Keratinocyte (primary cell): ENCODE measurements at regions not wholly inside any gene's neighbourhood (a gene's known extent, or its start where the extent isn't known, plus 50 kb on each side); places are given as distances from the start of the nearest gene placed in this dataset.

Source experiments
- CTCF ChIP-seq, 3 experiments: IDR thresholded peaks in 1 of 3; conservative IDR thresholded peaks in 1 of 3; optimal IDR thresholded peaks in 1 of 3; 2 replicates in 2 of 3; 3 replicates in 1 of 3; pipeline versions ENCODE3 to v1.5.1; 2011; ENCODE audit warnings: low read length in 3 of 3, mild to moderate bottlenecking in 3 of 3, moderate library complexity in 2 of 3, control low read depth in 1 of 3, inconsistent platforms in 1 of 3; ENCODE audit not compliant: insufficient read depth in 2 of 3; ENCODE audit errors: extremely low read depth in 1 of 3
- EZH2 ChIP-seq: IDR thresholded peaks from one replicate; pipeline ENCODE4 v1.6.1; 2012; ENCODE audit warnings: inconsistent platforms, mild to moderate bottlenecking, low read length, moderate library complexity

GRCh38 chr13:83008212-83008929 lies 873.9 kb downstream of the SLITRK1 start:
- TF ChIP-seq CTCF (optimal IDR thresholded peaks at IDR 0.05 in 1 of 3, IDR thresholded peaks at IDR 0.05 in 1 of 3, conservative IDR thresholded peaks at IDR 0.05 in 1 of 3; ENCODE audit: extremely low read depth in 1 of 3, insufficient read depth in 2 of 3, low read length in 3 of 3) (no peak), EZH2 (no peak)
